ENCODE measurements at regions not wholly inside any gene's neighbourhood (a gene's known extent, or its start where the extent isn't known, plus 50 kb on each side); places are given as distances from the start of the nearest gene placed in this dataset.

DNA sequence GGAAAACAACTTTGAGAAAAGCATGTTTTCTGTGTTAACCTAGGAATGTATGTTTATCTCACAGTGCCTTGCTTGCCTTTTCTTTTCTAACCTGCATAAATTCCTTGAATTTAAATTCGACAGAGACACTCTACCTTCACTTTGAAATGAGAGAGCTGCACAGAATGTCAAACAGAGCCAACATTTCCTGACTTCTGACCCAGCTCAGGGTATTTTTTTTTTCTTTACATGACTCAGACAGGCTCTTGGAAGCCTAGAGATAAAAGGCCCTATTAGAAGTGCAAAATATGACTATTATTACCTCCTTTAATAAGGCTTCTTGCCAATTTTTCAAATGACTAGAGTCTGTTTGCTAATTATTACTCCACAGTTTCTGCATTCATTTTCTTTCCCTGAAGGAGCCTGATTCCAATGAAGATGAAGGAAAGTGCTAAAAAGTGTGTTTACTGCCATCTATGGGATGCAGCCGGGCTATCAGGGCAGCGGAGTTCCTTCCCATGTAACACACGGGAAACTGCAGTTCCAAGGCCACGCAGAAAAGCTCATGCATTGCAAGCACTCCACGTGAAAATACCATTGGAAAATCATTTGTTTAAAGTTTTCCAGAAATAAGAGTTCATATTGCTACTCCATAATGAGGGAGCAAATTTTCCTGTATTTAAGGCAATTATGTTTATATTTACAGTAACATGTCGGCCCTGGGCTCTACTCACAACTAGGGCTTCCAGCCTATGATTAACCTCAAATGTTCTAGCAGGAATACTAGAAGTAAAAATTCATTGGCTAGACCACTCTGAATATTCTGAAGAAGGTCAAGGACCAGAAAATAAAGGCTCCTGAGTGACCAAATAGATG, 485.6 kb downstream of the ZSWIM6 start (continued):
- peak; percentile 10 to 19 for TF ChIP-seq HNF4A (conservative IDR thresholded peaks at IDR 0.05)
- no peak for TF ChIP-seq JUND (IDR thresholded peaks at IDR 0.05)
- no peak for TF ChIP-seq FOXA1 (IDR thresholded peaks at IDR 0.05)
- TF ChIP-seq FOXA2 (IDR thresholded peaks at IDR 0.05), result no peak
- no peak for TF ChIP-seq EGR1 (IDR thresholded peaks at IDR 0.05; ENCODE audit: low read depth in 2 of 2)
- TF ChIP-seq RAD21 (IDR thresholded peaks at IDR 0.05), result peak; percentile 86 to 91

DNA sequence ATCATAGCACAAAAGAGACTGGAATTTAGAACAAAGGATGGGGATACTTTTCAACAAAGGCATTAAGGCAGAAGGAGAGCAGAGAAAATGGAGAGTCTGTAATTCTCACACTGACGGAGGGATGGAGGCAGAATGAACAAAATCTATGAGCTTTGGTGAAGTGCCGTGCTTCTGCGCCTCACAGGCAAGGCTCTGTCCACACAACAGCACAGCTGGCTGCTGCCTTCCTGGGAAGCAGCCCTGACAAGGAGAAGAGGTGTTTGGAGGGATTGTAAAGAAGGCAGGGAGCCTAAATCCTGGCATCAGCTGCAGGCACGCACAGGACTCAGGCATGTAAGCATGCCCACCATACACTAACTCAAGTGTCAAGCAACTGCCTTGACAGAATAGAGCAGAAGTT, 485.2 kb upstream of the KIF2A start:
- TF ChIP-seq HNF4A (conservative IDR thresholded peaks at IDR 0.05), result no peak
- TF ChIP-seq EGR1 (IDR thresholded peaks at IDR 0.05; ENCODE audit: low read depth in 2 of 2), result no peak
- TF ChIP-seq, protein P1, sequence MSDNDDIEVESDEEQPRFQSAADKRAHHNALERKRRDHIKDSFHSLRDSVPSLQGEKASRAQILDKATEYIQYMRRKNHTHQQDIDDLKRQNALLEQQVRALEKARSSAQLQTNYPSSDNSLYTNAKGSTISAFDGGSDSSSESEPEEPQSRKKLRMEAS (IDR thresholded peaks at IDR 0.05), result no peak
- TF ChIP-seq, protein P2, sequence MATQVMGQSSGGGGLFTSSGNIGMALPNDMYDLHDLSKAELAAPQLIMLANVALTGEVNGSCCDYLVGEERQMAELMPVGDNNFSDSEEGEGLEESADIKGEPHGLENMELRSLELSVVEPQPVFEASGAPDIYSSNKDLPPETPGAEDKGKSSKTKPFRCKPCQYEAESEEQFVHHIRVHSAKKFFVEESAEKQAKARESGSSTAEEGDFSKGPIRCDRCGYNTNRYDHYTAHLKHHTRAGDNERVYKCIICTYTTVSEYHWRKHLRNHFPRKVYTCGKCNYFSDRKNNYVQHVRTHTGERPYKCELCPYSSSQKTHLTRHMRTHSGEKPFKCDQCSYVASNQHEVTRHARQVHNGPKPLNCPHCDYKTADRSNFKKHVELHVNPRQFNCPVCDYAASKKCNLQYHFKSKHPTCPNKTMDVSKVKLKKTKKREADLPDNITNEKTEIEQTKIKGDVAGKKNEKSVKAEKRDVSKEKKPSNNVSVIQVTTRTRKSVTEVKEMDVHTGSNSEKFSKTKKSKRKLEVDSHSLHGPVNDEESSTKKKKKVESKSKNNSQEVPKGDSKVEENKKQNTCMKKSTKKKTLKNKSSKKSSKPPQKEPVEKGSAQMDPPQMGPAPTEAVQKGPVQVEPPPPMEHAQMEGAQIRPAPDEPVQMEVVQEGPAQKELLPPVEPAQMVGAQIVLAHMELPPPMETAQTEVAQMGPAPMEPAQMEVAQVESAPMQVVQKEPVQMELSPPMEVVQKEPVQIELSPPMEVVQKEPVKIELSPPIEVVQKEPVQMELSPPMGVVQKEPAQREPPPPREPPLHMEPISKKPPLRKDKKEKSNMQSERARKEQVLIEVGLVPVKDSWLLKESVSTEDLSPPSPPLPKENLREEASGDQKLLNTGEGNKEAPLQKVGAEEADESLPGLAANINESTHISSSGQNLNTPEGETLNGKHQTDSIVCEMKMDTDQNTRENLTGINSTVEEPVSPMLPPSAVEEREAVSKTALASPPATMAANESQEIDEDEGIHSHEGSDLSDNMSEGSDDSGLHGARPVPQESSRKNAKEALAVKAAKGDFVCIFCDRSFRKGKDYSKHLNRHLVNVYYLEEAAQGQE (IDR thresholded peaks at IDR 0.05), result no peak
- no peak for TF ChIP-seq HNF4G (IDR thresholded peaks at IDR 0.05)
- TF ChIP-seq, protein P3, sequence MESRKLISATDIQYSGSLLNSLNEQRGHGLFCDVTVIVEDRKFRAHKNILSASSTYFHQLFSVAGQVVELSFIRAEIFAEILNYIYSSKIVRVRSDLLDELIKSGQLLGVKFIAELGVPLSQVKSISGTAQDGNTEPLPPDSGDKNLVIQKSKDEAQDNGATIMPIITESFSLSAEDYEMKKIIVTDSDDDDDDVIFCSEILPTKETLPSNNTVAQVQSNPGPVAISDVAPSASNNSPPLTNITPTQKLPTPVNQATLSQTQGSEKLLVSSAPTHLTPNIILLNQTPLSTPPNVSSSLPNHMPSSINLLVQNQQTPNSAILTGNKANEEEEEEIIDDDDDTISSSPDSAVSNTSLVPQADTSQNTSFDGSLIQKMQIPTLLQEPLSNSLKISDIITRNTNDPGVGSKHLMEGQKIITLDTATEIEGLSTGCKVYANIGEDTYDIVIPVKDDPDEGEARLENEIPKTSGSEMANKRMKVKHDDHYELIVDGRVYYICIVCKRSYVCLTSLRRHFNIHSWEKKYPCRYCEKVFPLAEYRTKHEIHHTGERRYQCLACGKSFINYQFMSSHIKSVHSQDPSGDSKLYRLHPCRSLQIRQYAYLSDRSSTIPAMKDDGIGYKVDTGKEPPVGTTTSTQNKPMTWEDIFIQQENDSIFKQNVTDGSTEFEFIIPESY (IDR thresholded peaks at IDR 0.05), result no peak
- Histone ChIP-seq H3K36me3 (ENCODE audit: control insufficient read depth in 4 of 4, insufficient read depth in 3 of 4, low read depth in 1 of 4, low read length in 3 of 4) (no peaks in the 10 kb centered on the region), H3K4me1 (ENCODE audit: control insufficient read depth in 4 of 4, insufficient read depth in 4 of 4, low read length in 3 of 4) (no peaks in the 10 kb centered on the region), H3K27me3 (ENCODE audit: control insufficient read depth in 4 of 4, insufficient read depth in 4 of 4, low read length in 3 of 4) (no peaks in the 10 kb centered on the region), H3K9ac (ENCODE audit: low read depth in 1 of 2, low read length in 2 of 2) (no peak overlapping the region), H3K4me3 (ENCODE audit: low read depth in 1 of 3, low read length in 3 of 3) (no peak overlapping the region), H3K9me3 (ENCODE audit: control insufficient read depth in 4 of 4, low read length in 3 of 4) (no peaks in the 10 kb centered on the region), H3K27ac (ENCODE audit: low read depth in 1 of 2, low read length in 2 of 2) (no peak overlapping the region)
- no peak for DNase-seq (ENCODE audit: low spot score)
- WGBS, result 95% methylated on average over 4 of the region's 4 CpGs

DNA sequence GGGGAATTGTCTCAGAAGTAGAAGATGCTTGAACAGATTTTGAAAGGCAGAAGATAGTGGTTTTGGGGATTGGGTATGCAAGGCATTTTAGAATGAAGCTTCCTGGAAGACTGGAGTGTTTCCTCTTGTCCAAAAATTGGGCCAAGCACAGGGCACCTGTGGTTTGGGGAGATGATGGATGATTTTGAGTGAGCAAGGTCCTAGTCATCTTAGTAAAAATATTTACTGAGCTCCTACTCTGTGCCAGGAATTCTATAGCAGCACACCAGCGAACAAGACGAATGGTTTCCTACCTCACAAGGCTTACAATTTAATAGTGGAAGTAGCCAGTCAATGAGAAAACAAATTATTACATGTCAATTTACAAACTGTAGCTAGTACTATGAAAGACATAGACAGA, 484.4 kb upstream of the KIF2A start:
- H3K9me3 ChIP-seq (ENCODE audit: control insufficient read depth in 4 of 4, low read length in 3 of 4), result no peaks in the 10 kb centered on the region
- no peak overlapping the region for H3K9ac ChIP-seq (ENCODE audit: low read depth in 1 of 2, low read length in 2 of 2)
- H3K4me3 ChIP-seq (ENCODE audit: low read depth in 1 of 3, low read length in 3 of 3), result no peak overlapping the region
- DNase-seq (ENCODE audit: low spot score), result no peak
- TF ChIP-seq TAF1 (conservative IDR thresholded peaks at IDR 0.05) (no peak), NR2F2 (IDR thresholded peaks at IDR 0.05) (no peak), HNF4A (conservative IDR thresholded peaks at IDR 0.05) (no peak), SP1 (IDR thresholded peaks at IDR 0.05) (no peak), JUND (IDR thresholded peaks at IDR 0.05) (no peak)
- TF ChIP-seq, protein P2 (IDR thresholded peaks at IDR 0.05), result no peak
- TF ChIP-seq, protein P1 (IDR thresholded peaks at IDR 0.05), result no peak
- H3K27me3 ChIP-seq (ENCODE audit: control insufficient read depth in 4 of 4, insufficient read depth in 4 of 4, low read length in 3 of 4), result no peaks in the 10 kb centered on the region
- 96% methylated on average over 2 of the region's 2 CpGs for WGBS
- no peaks in the 10 kb centered on the region for H3K4me1 ChIP-seq (ENCODE audit: control insufficient read depth in 4 of 4, insufficient read depth in 4 of 4, low read length in 3 of 4)
- no peaks in the 10 kb centered on the region for H3K36me3 ChIP-seq (ENCODE audit: control insufficient read depth in 4 of 4, insufficient read depth in 3 of 4, low read depth in 1 of 4, low read length in 3 of 4)
- no peak overlapping the region for H3K27ac ChIP-seq (ENCODE audit: low read depth in 1 of 2, low read length in 2 of 2)
